HepG2 (cell line): ENCODE measurements at regions not wholly inside any gene's neighbourhood (a gene's known extent, or its start where the extent isn't known, plus 50 kb on each side); places are given as distances from the start of the nearest gene placed in this dataset.

ENCODE experiments used
- ATAC-seq: fragments of 200-7000 bp; cut with Tn5 transposase; 3 replicates; pipeline ENCODE4 v1.9.1; 2020; ENCODE audit warnings: mild to moderate bottlenecking, moderate library complexity
- BruUV-seq: library from RNA; stranded (reverse); fragments of 400-500 nt; replicated peaks from 2 replicates; lab custom pipeline; 2021; lab: Mats Ljungman, UMichigan
- CTCF ChIA-PET: fragments of 300-600 bp; formaldehyde crosslinking; extraction: SDS; loops from one replicate; lab custom pipeline; 2021; ENCODE audit warnings: low total read pairs, inconsistent platforms, low intra/inter-chr PET ratio; lab: Yijun Ruan, JAX
- POLR2A ChIA-PET: fragments of 350-600 bp; sonication (Branson Sonifier 250); formaldehyde crosslinking; loops from one replicate; lab custom pipeline; 2020; ENCODE audit warnings: antibody characterized with exemption, inconsistent platforms; lab: Yijun Ruan, JAX
- DNase-seq: peaks from one replicate; pipeline ENCODE4 v3.0.0-alpha.2; 2015; ENCODE audit warnings: low spot score
- FAIRE-seq: peaks from 3 replicates; lab custom pipeline; 2011; peaks lifted over from hg19 to GRCh38; lab: Jason Lieb, UNC
- H2AFZ ChIP-seq: one replicate; pipeline ENCODE4 v1.6.1; 2011; ENCODE audit warnings: low read length, inconsistent platforms
- H3K27ac ChIP-seq: fragments of 300-600 bp; 3 replicates; pipeline ENCODE4 v1.8.0; 2011; ENCODE audit warnings: mixed run types, mild to moderate bottlenecking, mixed read lengths, low read length, inconsistent platforms; ENCODE audit not compliant: insufficient read depth; ENCODE audit errors: extremely low read length
- H3K27me3 ChIP-seq, 2 experiments: fragments of 200-600 bp in 1 of 2; 2 replicates in 1 of 2; 3 replicates in 1 of 2; pipeline versions ENCODE4 v1.6.0 to v1.8.0; 2011; ENCODE audit warnings: low read length in 2 of 2, mild to moderate bottlenecking in 2 of 2, moderate library complexity in 2 of 2, inconsistent platforms in 1 of 2; ENCODE audit not compliant: insufficient read depth in 2 of 2, control insufficient read depth in 1 of 2
- H3K36me3 ChIP-seq, 2 experiments: fragments of 200-600 bp in 1 of 2; replicated peaks in 1 of 2; 2 replicates in 1 of 2; 3 replicates in 1 of 2; pipeline versions ENCODE4 v1.5.1 to v1.8.0; 2011; ENCODE audit warnings: low read length in 2 of 2, inconsistent platforms in 1 of 2; ENCODE audit not compliant: insufficient read depth in 2 of 2, control insufficient read depth in 1 of 2
- H3K4me1 ChIP-seq: 2 replicates; pipeline ENCODE4 v1.5.1; 2012; ENCODE audit warnings: low read length, inconsistent platforms; ENCODE audit not compliant: insufficient read depth
- H3K4me2 ChIP-seq: 2 replicates; pipeline ENCODE4 v1.6.0; 2011; ENCODE audit warnings: low read depth, low read length, inconsistent platforms
- H3K4me3 ChIP-seq, 3 experiments: fragments of 200-600 bp in 1 of 3; sonication (generic), shearing (Covaris generic) in 1 of 3; replicated peaks in 1 of 3; 2 replicates each; pipeline ENCODE4 v1.5.1; 2011 to 2016; ENCODE audit warnings: low read length in 3 of 3, inconsistent platforms in 2 of 3, low read depth in 2 of 3, mild to moderate bottlenecking in 2 of 3, control low read depth in 1 of 3, mixed read lengths in 1 of 3; ENCODE audit not compliant: insufficient read depth in 1 of 3
- H3K79me2 ChIP-seq: one replicate; pipeline ENCODE4 v1.6.1; 2011; ENCODE audit warnings: low read length, inconsistent platforms; ENCODE audit not compliant: insufficient read depth
- H3K9ac ChIP-seq: 2 replicates; pipeline ENCODE4 v1.6.0; 2011; ENCODE audit warnings: mild to moderate bottlenecking, low read depth, low read length, inconsistent platforms; ENCODE audit not compliant: insufficient read depth
- H3K9me3 ChIP-seq: 2 replicates; pipeline ENCODE4 v1.5.1; 2012; ENCODE audit warnings: mild to moderate bottlenecking, low read length
- H4K20me1 ChIP-seq: 2 replicates; pipeline ENCODE4 v1.6.0; 2011; ENCODE audit warnings: inconsistent platforms, mild to moderate bottlenecking, low read length, moderate library complexity; ENCODE audit not compliant: insufficient read depth
- ARNT ChIP-seq: fragments of 450-650 bp; IDR thresholded peaks from 2 replicates; pipeline ENCODE4 v1.6.1; 2017
- ATM ChIP-seq: fragments of 450-650 bp; IDR thresholded peaks from 2 replicates; pipeline ENCODE4 v1.7.1; 2017; ENCODE audit warnings: mild to moderate bottlenecking, borderline replicate concordance
- ELF4 ChIP-seq: sonication (generic); formaldehyde crosslinking; IDR thresholded peaks from 2 replicates; pipeline ENCODE4 v1.5.0; 2020; ENCODE audit warnings: missing genetic modification reagents, mild to moderate bottlenecking, moderate library complexity, borderline replicate concordance
- FOXA3 ChIP-seq: IDR thresholded peaks from 2 replicates; pipeline ENCODE4 v1.6.1; 2016; ENCODE audit warnings: missing genetic modification reagents, missing compliant biosample characterization
- FUBP1 ChIP-seq: sonication (generic); formaldehyde crosslinking; IDR thresholded peaks from 2 replicates; pipeline ENCODE4 v1.5.1; 2020; ENCODE audit warnings: missing genetic modification reagents, mild to moderate bottlenecking, borderline replicate concordance
- HES4 ChIP-seq: sonication (generic); formaldehyde crosslinking; IDR thresholded peaks from 2 replicates; pipeline ENCODE4 v1.9.0; 2021; ENCODE audit warnings: mild to moderate bottlenecking, missing genetic modification reagents, borderline replicate concordance
- HMG20A ChIP-seq: IDR thresholded peaks from 2 replicates; pipeline ENCODE4 v1.6.1; 2016; ENCODE audit warnings: borderline replicate concordance
- KIAA2018 ChIP-seq: sonication (generic); formaldehyde crosslinking; IDR thresholded peaks from 2 replicates; pipeline ENCODE4 v1.5.0; 2020; ENCODE audit warnings: mild to moderate bottlenecking, missing genetic modification reagents, borderline replicate concordance
- LCORL ChIP-seq, 2 experiments: fragments of 450-650 bp in 1 of 2; sonication (generic) in 1 of 2; formaldehyde crosslinking in 1 of 2; IDR thresholded peaks; 2 replicates each; pipeline versions ENCODE4 v1.5.0 to v1.6.1; 2017 to 2020; ENCODE audit warnings: antibody characterized with exemption in 1 of 2, missing genetic modification reagents in 1 of 2
- NFE2L2 ChIP-seq: fragments of 150-350 bp; IDR thresholded peaks from 2 replicates; pipeline ENCODE4 v1.6.1; 2014; ENCODE audit warnings: low read length
- PHF21A ChIP-seq: sonication (generic); formaldehyde crosslinking; IDR thresholded peaks from 2 replicates; pipeline ENCODE4 v1.5.0; 2020; ENCODE audit warnings: mild to moderate bottlenecking, missing genetic modification reagents
- RCOR2 ChIP-seq: IDR thresholded peaks from 2 replicates; pipeline ENCODE4 v1.6.1; 2016; ENCODE audit warnings: missing biosample characterization, missing genetic modification reagents
- ZBTB3 ChIP-seq: sonication (generic); formaldehyde crosslinking; IDR thresholded peaks from 2 replicates; pipeline ENCODE4 v1.4.0; 2020; ENCODE audit warnings: low read depth, mild to moderate bottlenecking, moderate library complexity, missing genetic modification reagents, borderline replicate concordance
- ZNF337 ChIP-seq: sonication (generic); formaldehyde crosslinking; IDR thresholded peaks from 2 replicates; pipeline ENCODE4 v1.5.1; 2020; ENCODE audit warnings: missing genetic modification reagents, low read depth, mild to moderate bottlenecking, borderline replicate concordance
- ZNF512 ChIP-seq: sonication (generic); formaldehyde crosslinking; IDR thresholded peaks from 2 replicates; pipeline ENCODE4 v1.4.0; 2020; ENCODE audit warnings: mild to moderate bottlenecking, missing genetic modification reagents
- WGBS: methylation state at CpG from one replicate; pipeline ENCODE4 v1.1.6; 2017; ENCODE audit warnings: low lambda C conversion rate; 5-methylcytosine and 5-hydroxymethylcytosine counted together
- in situ Hi-C: cut with HindIII; loops from 2 replicates; pipeline ENCODE4 v1.10.0; 2017; ENCODE audit warnings: low pct_unique_long_range_greater_than_20kb; ENCODE audit not compliant: extremely low pct_ligation_motif_present
- intact Hi-C: fragments of 100-400 bp; cut with micrococcal nuclease; formaldehyde crosslinking; loops from one replicate; pipeline ENCODE4 v1.10.0; 2022; ENCODE audit not compliant: unreplicated experiment

- no peak for ATAC-seq
- Histone ChIP-seq H3K9ac (no peak overlapping the region), H4K20me1 (no peaks in the 10 kb centered on the region), H3K36me3 (no peaks in the 10 kb centered on the region), H3K79me2 (no peaks in the 10 kb centered on the region), H3K4me1 (no peaks in the 10 kb centered on the region), H3K4me2 (no peak overlapping the region), H3K9me3 (no peaks in the 10 kb centered on the region), H3K27ac (no peak overlapping the region), H3K4me3 (no peak overlapping the region), H2AFZ (no peak overlapping the region), H3K27me3 (no peaks in the 10 kb centered on the region)
- ChIA-PET CTCF (no interaction called here), POLR2A (no interaction called here)
- FAIRE-seq = no peak
- in situ Hi-C loops (no loop called here), intact Hi-C loops (no loop called here)
- 3% methylated on average over 2 of the region's 2 CpGs for WGBS
- BruUV-seq = no TSS peak
- DNase-seq = no peak
- TF ChIP-seq ZNF512 (CRISPR knock-in tag) (no peak), ZBTB3 (CRISPR knock-in tag) (no peak), LCORL (IDR thresholded peaks at IDR 0.05) (no peak), LCORL (CRISPR knock-in tag; IDR thresholded peaks at IDR 0.05) (no peak), KIAA2018 (no peak), ATM (no peak), RCOR2 (CRISPR knock-in tag) (no peak), FUBP1 (CRISPR knock-in tag) (no peak), PHF21A (CRISPR knock-in tag) (no peak), HES4 (CRISPR knock-in tag) (no peak), FOXA3 (no peak), ARNT (no peak), HMG20A (CRISPR knock-in tag) (no peak), ELF4 (CRISPR knock-in tag) (no peak), ZNF337 (CRISPR knock-in tag) (no peak), NFE2L2 (no peak)
These were observed 722.2 kb upstream of the EYS start for GRCh38 chr6:66429210-66429609.
